H9 (cell line): ENCODE measurements at regions not wholly inside any gene's neighbourhood (a gene's known extent, or its start where the extent isn't known, plus 50 kb on each side); places are given as distances from the start of the nearest gene placed in this dataset.

Source experiments
- DNase-seq: peaks from one replicate; pipeline ENCODE4 v3.0.0-alpha.2; 2017
- H2AFZ ChIP-seq: one replicate; pipeline ENCODE4 v1.6.1; 2013; ENCODE audit warnings: mild to moderate bottlenecking, low read length, control low read depth, moderate library complexity
- H2AK5ac ChIP-seq: 2 replicates; pipeline ENCODE4 v1.6.1; 2013; ENCODE audit warnings: low read length, control low read depth, mixed read lengths; ENCODE audit not compliant: insufficient read length
- H2BK120ac ChIP-seq: one replicate; pipeline ENCODE4 v1.6.1; 2013; ENCODE audit warnings: low read depth, mild to moderate bottlenecking, low read length, control low read depth, inconsistent platforms; ENCODE audit not compliant: poor library complexity, severe bottlenecking
- H2BK12ac ChIP-seq: 2 replicates; pipeline ENCODE4 v1.6.1; 2013; ENCODE audit warnings: low read length, control low read depth, mixed read lengths, low read depth; ENCODE audit not compliant: insufficient read length
- H2BK15ac ChIP-seq: 2 replicates; pipeline ENCODE4 v1.6.1; 2013; ENCODE audit warnings: low read depth, low read length, control low read depth
- H2BK20ac ChIP-seq: one replicate; pipeline ENCODE4 v1.6.1; 2013; ENCODE audit warnings: low read depth, mild to moderate bottlenecking, low read length, control low read depth, inconsistent platforms; ENCODE audit not compliant: poor library complexity, severe bottlenecking
- H2BK5ac ChIP-seq: 2 replicates; pipeline ENCODE4 v1.6.1; 2013; ENCODE audit warnings: low read length, control low read depth, mixed read lengths; ENCODE audit not compliant: insufficient read length
- H3K14ac ChIP-seq: 2 replicates; pipeline ENCODE4 v1.6.1; 2013; ENCODE audit warnings: low read length, control low read depth; ENCODE audit not compliant: insufficient read depth
- H3K18ac ChIP-seq: 2 replicates; pipeline ENCODE4 v1.6.1; 2013; ENCODE audit warnings: low read depth, mild to moderate bottlenecking, mixed read lengths, low read length, control low read depth; ENCODE audit not compliant: insufficient read length
- H3K23ac ChIP-seq: 2 replicates; pipeline ENCODE4 v1.6.1; 2013; ENCODE audit warnings: low read length, control low read depth, mixed read lengths, low read depth; ENCODE audit not compliant: insufficient read length
- H3K23me2 ChIP-seq: 2 replicates; pipeline ENCODE4 v1.6.1; 2013; ENCODE audit warnings: low read depth, mild to moderate bottlenecking, mixed read lengths, low read length, control low read depth; ENCODE audit not compliant: insufficient read length, poor library complexity, severe bottlenecking
- H3K27ac ChIP-seq: 2 replicates; pipeline ENCODE4 v1.5.1; 2013; ENCODE audit warnings: low read length, control low read depth, mixed read lengths, low read depth; ENCODE audit not compliant: insufficient read length
- H3K27me3 ChIP-seq: 2 replicates; pipeline ENCODE4 v1.6.1; 2013; ENCODE audit warnings: low read length, control low read depth, inconsistent platforms; ENCODE audit not compliant: insufficient read depth
- H3K4ac ChIP-seq: 2 replicates; pipeline ENCODE4 v1.6.1; 2013; ENCODE audit warnings: low read depth, mild to moderate bottlenecking, control low read depth, inconsistent platforms, low read length, moderate library complexity
- H3K4me1 ChIP-seq: 2 replicates; pipeline ENCODE4 v1.6.1; 2013; ENCODE audit warnings: low read length, control low read depth, inconsistent platforms; ENCODE audit not compliant: insufficient read depth
- H3K4me2 ChIP-seq: 2 replicates; pipeline ENCODE4 v1.6.1; 2013; ENCODE audit warnings: low read length, control low read depth, mixed read lengths; ENCODE audit not compliant: insufficient read length, insufficient read depth
- H3K56ac ChIP-seq: 2 replicates; pipeline ENCODE4 v1.6.1; 2013; ENCODE audit warnings: low read depth, mild to moderate bottlenecking, mixed read lengths, low read length, control low read depth; ENCODE audit not compliant: insufficient read length
- H3K79me1 ChIP-seq: 2 replicates; pipeline ENCODE4 v1.6.1; 2013; ENCODE audit warnings: low read depth, mild to moderate bottlenecking, moderate library complexity, low read length, control low read depth, inconsistent platforms; ENCODE audit not compliant: insufficient read depth, poor library complexity, severe bottlenecking
- H3K79me2 ChIP-seq: 2 replicates; pipeline ENCODE4 v1.6.1; 2013; ENCODE audit warnings: low read length, control low read depth, inconsistent platforms; ENCODE audit not compliant: insufficient read depth
- H3K9ac ChIP-seq: 2 replicates; pipeline ENCODE4 v1.6.1; 2013; ENCODE audit warnings: low read length, control low read depth, mixed read lengths; ENCODE audit not compliant: insufficient read length; ENCODE audit errors: extremely low read depth
- H3K9me3 ChIP-seq: one replicate; pipeline ENCODE4 v1.6.1; 2013; ENCODE audit warnings: low read depth, low read length, inconsistent platforms; ENCODE audit not compliant: control insufficient read depth
- H3T11ph ChIP-seq: one replicate; pipeline ENCODE4 v1.6.1; 2013; ENCODE audit warnings: mild to moderate bottlenecking, low read length, control low read depth, inconsistent platforms
- H4K20me1 ChIP-seq: one replicate; pipeline ENCODE4 v1.6.1; 2013; ENCODE audit not compliant: control insufficient read depth, insufficient read length, insufficient read depth
- H4K5ac ChIP-seq: 2 replicates; pipeline ENCODE4 v1.6.1; 2013; ENCODE audit warnings: low read depth, mild to moderate bottlenecking, mixed read lengths, low read length, control low read depth; ENCODE audit not compliant: insufficient read length
- H4K8ac ChIP-seq: replicated peaks from 2 replicates; pipeline ENCODE4 v1.6.1; 2013; ENCODE audit warnings: low read length, control low read depth, mixed read lengths, low read depth; ENCODE audit not compliant: insufficient read length
- H4K91ac ChIP-seq: 2 replicates; pipeline ENCODE4 v1.6.1; 2013; ENCODE audit warnings: low read depth, mild to moderate bottlenecking, moderate library complexity, mixed read lengths, low read length, control low read depth; ENCODE audit not compliant: insufficient read length
- H3K27ac Mint-ChIP-seq, 3 experiments: 2 replicates in 2 of 3; 3 replicates in 1 of 3; pipeline ENCODE4 v1.8.0; 2020 to 2021; ENCODE audit warnings: mixed read lengths in 3 of 3, mild to moderate bottlenecking in 1 of 3, moderate library complexity in 1 of 3
- H3K27me3 Mint-ChIP-seq: 2 replicates; pipeline ENCODE4 v1.8.0; 2021; ENCODE audit warnings: low read depth, mild to moderate bottlenecking, moderate library complexity, mixed read lengths
- H3K36me3 Mint-ChIP-seq, 3 experiments: 2 replicates in 2 of 3; 3 replicates in 1 of 3; pipeline ENCODE4 v1.8.0; 2020 to 2021; ENCODE audit warnings: low read depth in 3 of 3, mixed read lengths in 3 of 3; ENCODE audit not compliant: insufficient read depth in 1 of 3
- H3K4me1 Mint-ChIP-seq, 2 experiments: 2 replicates each; pipeline ENCODE4 v1.8.0; 2020; ENCODE audit warnings: mixed read lengths in 2 of 2
- H3K4me3 Mint-ChIP-seq, 2 experiments: 2 replicates in 1 of 2; 3 replicates in 1 of 2; pipeline ENCODE4 v1.8.0; 2020 to 2021; ENCODE audit warnings: mild to moderate bottlenecking in 2 of 2, mixed read lengths in 2 of 2, moderate library complexity in 1 of 2
- H3K9me3 Mint-ChIP-seq, 2 experiments: 2 replicates in 1 of 2; 3 replicates in 1 of 2; pipeline ENCODE4 v1.8.0; 2020; ENCODE audit warnings: mild to moderate bottlenecking in 2 of 2, mixed read lengths in 2 of 2, moderate library complexity in 1 of 2
- CTCF ChIP-seq: fragments of 200-600 bp; sonication (generic); conservative IDR thresholded peaks from 3 replicates; pipeline ENCODE4 v1.8.0; 2021; ENCODE audit warnings: antibody characterized with exemption, mild to moderate bottlenecking

- H3K79me2 ChIP-seq = no peaks in the 10 kb centered on the region
- Mint-ChIP-seq H3K4me3 (no peak overlapping the region), H3K4me1 (no peaks in the 10 kb centered on the region), H3K27ac (no peak overlapping the region), H3K36me3 (no peaks in the 10 kb centered on the region), H3K9me3 (no peaks in the 10 kb centered on the region), H3K27me3 (no peaks in the 10 kb centered on the region)
- no peak overlapping the region for H3K18ac ChIP-seq
- no peak for DNase-seq
- TF ChIP-seq CTCF = no peak
- no peak overlapping the region for H2AK5ac ChIP-seq
- H2BK5ac ChIP-seq = no peak overlapping the region
- H3T11ph ChIP-seq = no peak overlapping the region
- no peaks in the 10 kb centered on the region for H3K9me3 ChIP-seq
- no peak overlapping the region for H3K4me2 ChIP-seq
- H4K91ac ChIP-seq = no peak overlapping the region
- H4K5ac ChIP-seq = no peak overlapping the region
- H2AFZ ChIP-seq = no peak overlapping the region
- H3K79me1 ChIP-seq = no peaks in the 10 kb centered on the region
- no peak overlapping the region for H3K23ac ChIP-seq
- H3K27me3 ChIP-seq = no peaks in the 10 kb centered on the region
- no peak overlapping the region for H3K56ac ChIP-seq
- no peak overlapping the region for H3K4ac ChIP-seq
- H2BK12ac ChIP-seq = no peak overlapping the region
- H4K8ac ChIP-seq = no peak overlapping the region
- no peak overlapping the region for H2BK20ac ChIP-seq
- H2BK15ac ChIP-seq = no peak overlapping the region
- H4K20me1 ChIP-seq = no peaks in the 10 kb centered on the region
- no peak overlapping the region for H2BK120ac ChIP-seq
- H3K27ac ChIP-seq = no peak overlapping the region
- H3K4me1 ChIP-seq = no peaks in the 10 kb centered on the region
- no peaks in the 10 kb centered on the region for H3K23me2 ChIP-seq
- H3K14ac ChIP-seq = no peak overlapping the region
- no peak overlapping the region for H3K9ac ChIP-seq
Observed at GRCh38 chr2:48006094-48006493, 99.8 kb upstream of the FBXO11 start.
